Thyroid gland (tissue), 4 donors: ENCODE measurements at regions not wholly inside any gene's neighbourhood (a gene's known extent, or its start where the extent isn't known, plus 50 kb on each side); places are given as distances from the start of the nearest gene placed in this dataset.

Experiments
- POLR2A ChIP-seq, 2 donors: fragments of 450-650 bp; IDR thresholded peaks; one replicate each; pipeline ENCODE4 v1.6.1; 2017; ENCODE audit warnings: antibody characterized with exemption in 2 of 2, mild to moderate bottlenecking in 2 of 2, moderate library complexity in 1 of 2
- TF ChIP-seq, protein P1 (sequence below), 6 experiments: fragments of 200-600 bp in 3 of 6; fragments of 450-650 bp in 3 of 6; sonication (generic) in 3 of 6; IDR thresholded peaks; one replicate each; pipeline ENCODE4 v1.5.1; 2016 to 2019; ENCODE audit warnings: antibody characterized with exemption in 6 of 6, mild to moderate bottlenecking in 2 of 6, inconsistent platforms in 1 of 6, moderate library complexity in 1 of 6

DNA sequence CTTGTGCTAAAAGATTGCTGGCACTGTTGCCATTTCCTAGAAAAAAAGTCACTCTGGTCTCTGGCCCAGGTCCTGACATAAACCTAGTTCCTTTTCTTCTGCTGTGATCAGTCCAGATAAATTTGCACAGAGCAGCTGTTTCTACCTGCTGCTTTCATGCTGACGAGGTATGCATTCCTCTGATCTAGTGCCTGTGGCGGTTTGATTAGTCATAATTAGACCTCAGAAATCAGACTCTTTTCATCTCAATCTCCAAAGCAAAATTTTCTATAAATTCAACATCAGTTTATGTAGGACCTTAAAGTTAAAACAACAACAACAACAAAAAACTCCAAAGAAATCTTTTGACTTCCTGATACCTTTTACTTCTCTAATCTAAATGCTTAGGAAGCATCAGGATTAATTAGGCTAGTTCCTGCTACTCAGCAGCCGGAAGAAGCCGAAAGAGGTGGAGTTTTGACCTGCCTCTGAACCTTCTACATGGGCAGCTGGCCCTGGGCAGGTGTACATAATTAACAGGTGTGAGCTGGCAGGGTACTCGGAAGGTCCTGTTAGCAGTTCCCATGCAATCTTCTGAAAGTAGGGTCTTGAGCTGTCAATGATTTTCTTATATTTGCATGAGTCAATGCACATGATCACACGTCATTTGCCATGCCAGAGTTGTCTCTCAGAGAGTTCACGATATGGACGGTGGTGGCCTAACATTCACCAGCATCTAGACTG is 83.3 kb upstream of the CCDC112 start:
- TF ChIP-seq, protein P1, sequence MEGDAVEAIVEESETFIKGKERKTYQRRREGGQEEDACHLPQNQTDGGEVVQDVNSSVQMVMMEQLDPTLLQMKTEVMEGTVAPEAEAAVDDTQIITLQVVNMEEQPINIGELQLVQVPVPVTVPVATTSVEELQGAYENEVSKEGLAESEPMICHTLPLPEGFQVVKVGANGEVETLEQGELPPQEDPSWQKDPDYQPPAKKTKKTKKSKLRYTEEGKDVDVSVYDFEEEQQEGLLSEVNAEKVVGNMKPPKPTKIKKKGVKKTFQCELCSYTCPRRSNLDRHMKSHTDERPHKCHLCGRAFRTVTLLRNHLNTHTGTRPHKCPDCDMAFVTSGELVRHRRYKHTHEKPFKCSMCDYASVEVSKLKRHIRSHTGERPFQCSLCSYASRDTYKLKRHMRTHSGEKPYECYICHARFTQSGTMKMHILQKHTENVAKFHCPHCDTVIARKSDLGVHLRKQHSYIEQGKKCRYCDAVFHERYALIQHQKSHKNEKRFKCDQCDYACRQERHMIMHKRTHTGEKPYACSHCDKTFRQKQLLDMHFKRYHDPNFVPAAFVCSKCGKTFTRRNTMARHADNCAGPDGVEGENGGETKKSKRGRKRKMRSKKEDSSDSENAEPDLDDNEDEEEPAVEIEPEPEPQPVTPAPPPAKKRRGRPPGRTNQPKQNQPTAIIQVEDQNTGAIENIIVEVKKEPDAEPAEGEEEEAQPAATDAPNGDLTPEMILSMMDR (IDR thresholded peaks at IDR 0.05) = no peak
- TF ChIP-seq POLR2A (IDR thresholded peaks at IDR 0.05) = no peak
